GM18907 (cell line): ENCODE measurements at regions not wholly inside any gene's neighbourhood (a gene's known extent, or its start where the extent isn't known, plus 50 kb on each side); places are given as distances from the start of the nearest gene placed in this dataset.
"Not testable (repeated sequence)": the region's sequence is repeated elsewhere in the genome, so short reads cannot be mapped to it uniquely, and the experiment has no call there.

Experiments
- ATAC-seq: cut with Tn5 transposase; IDR thresholded peaks from one replicate; pipeline ENCODE4 v1.9.1; 2021; ENCODE audit warnings: mild to moderate bottlenecking, moderate library complexity; ENCODE audit not compliant: unreplicated experiment

- ATAC-seq, result no peak
Measured at GRCh38 chr12:89844539-89844938, 135.9 kb upstream of the ATP2B1 start.

GRCh38 chr12:89840162-89840922 is 131.7 kb upstream of the ATP2B1 start:
- ATAC-seq, result no peak

GRCh38 chr12:89839444-89839843 is 130.8 kb upstream of the ATP2B1 start:
- ATAC-seq, result no peak

- ATAC-seq, result no peak
Measured at GRCh38 chr12:89838833-89839232, 130.2 kb upstream of the ATP2B1 start.

GRCh38 chr12:89836026-89836425 is 127.4 kb upstream of the ATP2B1 start:
- no peak for ATAC-seq

- ATAC-seq, result no peak
Measured at GRCh38 chr12:89834676-89835075, 126.0 kb upstream of the ATP2B1 start.

GRCh38 chr12:89833337-89834252 is 125.0 kb upstream of the ATP2B1 start:
- no peak for ATAC-seq

GRCh38 chr12:89832336-89832735 is 123.7 kb upstream of the ATP2B1 start:
- no peak for ATAC-seq

GRCh38 chr12:89831310-89832095 is 122.9 kb upstream of the ATP2B1 start:
- no peak for ATAC-seq

GRCh38 chr12:89829434-89829975 is 120.9 kb upstream of the ATP2B1 start:
- ATAC-seq, result no peak

GRCh38 chr12:89828575-89828974 is 119.9 kb upstream of the ATP2B1 start:
- ATAC-seq, result no peak

- ATAC-seq, result no peak
Measured at GRCh38 chr12:89827592-89827991, 119.0 kb upstream of the ATP2B1 start.

- no peak for ATAC-seq
Measured at GRCh38 chr12:89826468-89826867, 117.8 kb upstream of the ATP2B1 start.

GRCh38 chr12:89825591-89826449 is 117.2 kb upstream of the ATP2B1 start:
- ATAC-seq, result no peak

GRCh38 chr12:89824822-89825221 is 116.2 kb upstream of the ATP2B1 start:
- ATAC-seq, result no peak

- not testable (repeated sequence) for ATAC-seq
Measured at GRCh38 chr12:89822992-89823391, 114.4 kb upstream of the ATP2B1 start.

GRCh38 chr12:89821896-89822295 is 113.3 kb upstream of the ATP2B1 start:
- ATAC-seq, result peak; percentile 80

GRCh38 chr12:89817501-89818226 is 109.0 kb upstream of the ATP2B1 start:
- ATAC-seq, result no peak

GRCh38 chr12:89815225-89815624 is 106.6 kb upstream of the ATP2B1 start:
- ATAC-seq, result no peak
